A673 (cell line): ENCODE measurements at regions not wholly inside any gene's neighbourhood (a gene's known extent, or its start where the extent isn't known, plus 50 kb on each side); places are given as distances from the start of the nearest gene placed in this dataset.

Experiments used
- BruUV-seq: library from RNA; stranded (reverse); fragments of 400-500 nt; replicated peaks from 2 replicates; lab custom pipeline; 2021; lab: Mats Ljungman, UMichigan
- CTCF ChIA-PET: fragments of 300-600 bp; sonication (Branson Sonifier 250); formaldehyde crosslinking; loops from one replicate; lab custom pipeline; 2022; ENCODE audit warnings: antibody characterized with exemption; lab: Charles Lee
- POLR2A ChIA-PET: fragments of 300-600 bp; sonication (Branson Sonifier 250); formaldehyde crosslinking; loops from one replicate; lab custom pipeline; 2022; ENCODE audit warnings: antibody characterized with exemption; ENCODE audit not compliant: low non-redundant PET; lab: Charles Lee
- DNase-seq: peaks from one replicate; pipeline ENCODE4 v3.0.0-alpha.2; 2015; ENCODE audit warnings: low spot score
- H3K27ac ChIP-seq: fragments of 200-600 bp; sonication (generic); 2 replicates; pipeline ENCODE4 v1.5.1; 2016; ENCODE audit warnings: mixed run types, low read depth, mild to moderate bottlenecking, mixed read lengths, antibody characterized with exemption, low read length; ENCODE audit not compliant: poor library complexity, severe bottlenecking
- H3K27me3 ChIP-seq: fragments of 200-600 bp; sonication (generic); replicated peaks from 2 replicates; pipeline ENCODE4 v1.6.1; 2017; ENCODE audit warnings: mixed run types, low read depth, mild to moderate bottlenecking, mixed read lengths, antibody characterized with exemption, low read length; ENCODE audit not compliant: insufficient read depth, poor library complexity
- H3K36me3 ChIP-seq: fragments of 200-600 bp; sonication (generic); 2 replicates; pipeline ENCODE4 v1.6.1; 2016; ENCODE audit warnings: mixed run types, mild to moderate bottlenecking, mixed read lengths, antibody characterized with exemption, low read length; ENCODE audit not compliant: insufficient read depth, poor library complexity, severe bottlenecking
- H3K4me1 ChIP-seq: fragments of 200-600 bp; sonication (generic); 2 replicates; pipeline ENCODE4 v1.6.1; 2017; ENCODE audit warnings: mixed run types, mild to moderate bottlenecking, mixed read lengths, antibody characterized with exemption, low read length; ENCODE audit not compliant: insufficient read depth, poor library complexity, severe bottlenecking
- H3K4me3 ChIP-seq: fragments of 200-600 bp; sonication (generic); 2 replicates; pipeline ENCODE4 v1.5.1; 2016; ENCODE audit warnings: low read depth, mixed run types, mild to moderate bottlenecking, mixed read lengths, low read length; ENCODE audit not compliant: poor library complexity, severe bottlenecking
- H3K9me3 ChIP-seq: fragments of 200-600 bp; sonication (generic); 2 replicates; pipeline ENCODE4 v1.6.1; 2016; ENCODE audit warnings: mixed run types, low read depth, mild to moderate bottlenecking, mixed read lengths, antibody characterized with exemption, low read length; ENCODE audit not compliant: poor library complexity, severe bottlenecking
- CTCF ChIP-seq: fragments of 300-800, 200-600 bp; sonication (generic); conservative IDR thresholded peaks from 2 replicates; pipeline ENCODE4 v1.5.1; 2017; ENCODE audit warnings: low read depth, mild to moderate bottlenecking, antibody characterized with exemption, low read length, moderate library complexity, mixed read lengths
- EZH2 ChIP-seq: fragments of 200-600 bp; sonication (generic); IDR thresholded peaks from 2 replicates; pipeline ENCODE4 v1.6.1; 2017; ENCODE audit warnings: borderline replicate concordance, low read depth, mild to moderate bottlenecking, mixed read lengths, antibody characterized with exemption, low read length; ENCODE audit not compliant: poor library complexity, severe bottlenecking
- intact Hi-C: fragments of 100-400 bp; cut with micrococcal nuclease; formaldehyde crosslinking; loops from one replicate; pipeline ENCODE4 v1.10.0; 2022; ENCODE audit not compliant: unreplicated experiment

GRCh38 chr10:118508863-118509262, 86.6 kb downstream of the PRLHR start:
- Histone ChIP-seq H3K27ac (no peak overlapping the region), H3K27me3 (peaks cover 6% of the 10 kb centered on the region), H3K4me3 (no peak overlapping the region), H3K9me3 (no peaks in the 10 kb centered on the region), H3K4me1 (no peaks in the 10 kb centered on the region), H3K36me3 (no peaks in the 10 kb centered on the region)
- no TSS peak for BruUV-seq
- CTCF ChIA-PET = no interaction called here
- TF ChIP-seq CTCF = no peak
- TF ChIP-seq EZH2 = no peak
- POLR2A ChIA-PET = interaction anchor here (0.7 kb wide), 1 partner anchor 835 kb away, joined by 3 read pairs; no protein-coding TSS in a partner anchor
- DNase-seq = no peak
- intact Hi-C loops = no loop called here

- Histone ChIP-seq H3K27me3 (peaks cover 5% of the 10 kb centered on the region), H3K36me3 (no peaks in the 10 kb centered on the region), H3K27ac (no peak overlapping the region), H3K4me3 (no peak overlapping the region), H3K4me1 (no peaks in the 10 kb centered on the region), H3K9me3 (no peaks in the 10 kb centered on the region)
- CTCF ChIA-PET = no interaction called here
- DNase-seq = no peak
- POLR2A ChIA-PET = interaction anchor here (0.7 kb wide), 1 partner anchor 836 kb away, joined by 3 read pairs; no protein-coding TSS in a partner anchor
- no TSS peak for BruUV-seq
- intact Hi-C loops = no loop called here
- no peak for TF ChIP-seq EZH2
- no peak for TF ChIP-seq CTCF
These were observed 87.1 kb downstream of the PRLHR start for GRCh38 chr10:118508355-118508754.

GRCh38 chr10:118506671-118507590, 88.5 kb downstream of the PRLHR start:
- no TSS peak for BruUV-seq
- Histone ChIP-seq H3K36me3 (no peaks in the 10 kb centered on the region), H3K27me3 (no peaks in the 10 kb centered on the region), H3K4me3 (no peak overlapping the region), H3K27ac (no peak overlapping the region), H3K4me1 (no peaks in the 10 kb centered on the region), H3K9me3 (no peaks in the 10 kb centered on the region)
- ChIA-PET CTCF (no interaction called here), POLR2A (no interaction called here)
- no peak for DNase-seq
- TF ChIP-seq CTCF = no peak
- intact Hi-C loops = no loop called here
